K562 (cell line): ENCODE measurements at regions not wholly inside any gene's neighbourhood (a gene's known extent, or its start where the extent isn't known, plus 50 kb on each side); places are given as distances from the start of the nearest gene placed in this dataset.

Experiments used
- ATAC-seq: fragments of 200-7000 bp; cut with Tn5 transposase; 3 replicates; pipeline ENCODE4 v1.9.1; 2020; ENCODE audit warnings: moderate library complexity
- BruUV-seq: library from RNA; stranded (reverse); fragments of 400-500 nt; replicated peaks from 2 replicates; lab custom pipeline; 2021; lab: Mats Ljungman, UMichigan
- CTCF ChIA-PET: fragments of 300-600 bp; formaldehyde crosslinking; extraction: SDS; loops from one replicate; lab custom pipeline; 2021; ENCODE audit warnings: low intra/inter-chr PET ratio; lab: Yijun Ruan, JAX
- POLR2A ChIA-PET: fragments of 300-600, 350-650 bp; sonication (Branson Sonifier 250); formaldehyde crosslinking; extraction: SDS; loops from one replicate; lab custom pipeline; 2021; ENCODE audit warnings: antibody characterized with exemption, inconsistent platforms; lab: Yijun Ruan, JAX
- DNase-seq, 4 experiments: peaks; one replicate each; pipeline versions ENCODE4 v3.0.0 to v3.0.0-alpha.2; 2011 to 2018; ENCODE audit warnings: low spot score in 3 of 4, mixed read lengths in 3 of 4; ENCODE audit errors: extremely low read depth in 1 of 4
- FAIRE-seq: peaks from 2 replicates; lab custom pipeline; 2011; peaks lifted over from hg19 to GRCh38; lab: Jason Lieb, UNC
- H2AFZ ChIP-seq: 2 replicates; pipeline ENCODE4 v1.6.0; 2011; ENCODE audit warnings: low read depth, low read length, control low read depth, inconsistent platforms
- H3K27ac ChIP-seq: fragments of 200-600 bp; 3 replicates; pipeline ENCODE4 v1.8.0; 2011; ENCODE audit warnings: low read depth, mild to moderate bottlenecking, control low read depth, inconsistent platforms, low read length, moderate library complexity, mixed read lengths; ENCODE audit errors: extremely low read depth
- H3K27me3 ChIP-seq, 2 experiments: fragments of 300-600 bp in 1 of 2; 2 replicates in 1 of 2; 3 replicates in 1 of 2; pipeline versions ENCODE4 v1.6.0 to v1.8.0; 2011; ENCODE audit warnings: inconsistent platforms in 2 of 2, low read length in 2 of 2, mild to moderate bottlenecking in 1 of 2, mixed read lengths in 1 of 2, moderate library complexity in 1 of 2; ENCODE audit not compliant: control insufficient read depth in 2 of 2, insufficient read depth in 2 of 2
- H3K36me3 ChIP-seq: fragments of 300-600 bp; 3 replicates; pipeline ENCODE4 v1.8.0; 2011; ENCODE audit warnings: mild to moderate bottlenecking, low read length, inconsistent platforms; ENCODE audit not compliant: control insufficient read depth, insufficient read depth
- H3K4me1 ChIP-seq, 2 experiments: fragments of 200-600 bp in 1 of 2; replicated peaks in 1 of 2; 2 replicates in 1 of 2; 3 replicates in 1 of 2; pipeline versions ENCODE4 v1.5.1 to v1.8.0; 2011; ENCODE audit warnings: inconsistent platforms in 2 of 2, low read length in 2 of 2, mild to moderate bottlenecking in 1 of 2, mixed read lengths in 1 of 2, moderate library complexity in 1 of 2; ENCODE audit not compliant: control insufficient read depth in 2 of 2, insufficient read depth in 2 of 2
- H3K4me2 ChIP-seq: 2 replicates; pipeline ENCODE4 v1.6.1; 2011; ENCODE audit warnings: low read length, control low read depth, inconsistent platforms, mixed read lengths; ENCODE audit not compliant: insufficient read depth
- H3K4me3 ChIP-seq: fragments of 200-600 bp; sonication (generic), shearing (Covaris generic); 2 replicates; pipeline ENCODE4 v1.5.1; 2016; ENCODE audit warnings: control low read depth, inconsistent platforms
- H3K79me2 ChIP-seq: fragments of 200-600 bp; 3 replicates; pipeline ENCODE4 v1.8.0; 2011; ENCODE audit warnings: low read length, inconsistent platforms; ENCODE audit not compliant: control insufficient read depth, insufficient read depth
- H3K9ac ChIP-seq, 2 experiments: 2 replicates each; pipeline versions ENCODE4 v1.6.0 to v1.6.1; 2011; ENCODE audit warnings: low read depth in 2 of 2, low read length in 2 of 2, control low read depth in 1 of 2, inconsistent platforms in 1 of 2, mild to moderate bottlenecking in 1 of 2, mixed read lengths in 1 of 2; ENCODE audit not compliant: insufficient read depth in 1 of 2
- H3K9me1 ChIP-seq: one replicate; pipeline ENCODE4 v1.6.0; 2011; ENCODE audit warnings: inconsistent platforms, mild to moderate bottlenecking, low read length, moderate library complexity; ENCODE audit not compliant: control insufficient read depth, insufficient read depth
- H3K9me3 ChIP-seq: replicated peaks from 2 replicates; pipeline ENCODE4 v1.5.1; 2011; ENCODE audit warnings: low read depth, low read length, inconsistent platforms; ENCODE audit not compliant: control insufficient read depth, insufficient read depth
- H4K20me1 ChIP-seq: replicated peaks from 2 replicates; pipeline ENCODE4 v1.6.1; 2011; ENCODE audit warnings: low read length, inconsistent platforms, mixed read lengths; ENCODE audit not compliant: control insufficient read depth, insufficient read depth
- FOXK2 ChIP-seq, 2 experiments: fragments of 450-650 bp; IDR thresholded peaks in 1 of 2; conservative IDR thresholded peaks in 1 of 2; 2 replicates each; pipeline ENCODE4 v1.6.1; 2016; ENCODE audit warnings: low read depth in 2 of 2, mild to moderate bottlenecking in 1 of 2
- POLR2G ChIP-seq: fragments of 200-400 bp; formaldehyde crosslinking; IDR thresholded peaks from 2 replicates; pipeline ENCODE4 v1.6.1; 2017; ENCODE audit warnings: low read depth, mild to moderate bottlenecking, antibody characterized with exemption, low read length, moderate library complexity
- RBM22 ChIP-seq: fragments of 200-400 bp; formaldehyde crosslinking; IDR thresholded peaks from 2 replicates; pipeline ENCODE4 v1.6.1; 2018; ENCODE audit warnings: low read length, low read depth; ENCODE audit not compliant: poor library complexity, severe bottlenecking
- ZBTB9 ChIP-seq: fragments of 450-650 bp; formaldehyde crosslinking; IDR thresholded peaks from 2 replicates; pipeline ENCODE4 v1.4.0; 2020; ENCODE audit warnings: mild to moderate bottlenecking, moderate library complexity
- WGBS: fragments of 100-300 bp; shearing (Covaris generic); methylation state at CpG from one replicate; pipeline ENCODE4 v1.1.6; 2016; ENCODE audit warnings: low coverage, mixed read lengths; ENCODE audit not compliant: insufficient coverage; ENCODE audit errors: missing lambda C conversion rate; 5-methylcytosine and 5-hydroxymethylcytosine counted together
- in situ Hi-C: fragments of 300-500 bp; cut with MboI; formaldehyde crosslinking; loops from 4 replicates; pipeline ENCODE4 v1.15.0; 2018; ENCODE audit warnings: inconsistent platforms, mixed read lengths
- intact Hi-C: fragments of 100-400 bp; cut with micrococcal nuclease; formaldehyde crosslinking; loops from 2 replicates; pipeline ENCODE4 v1.14.2; 2022

GRCh38 chr19:5237190-5237780 lies 103.3 kb downstream of the PTPRS start:
- DNase-seq (no peak), FAIRE-seq (no peak), ATAC-seq (no peak)
- no peaks in the 10 kb centered on the region for H3K79me2 ChIP-seq
- no peak overlapping the region for H3K4me3 ChIP-seq
- H3K9me1 ChIP-seq = no peaks in the 10 kb centered on the region
- H2AFZ ChIP-seq = no peak overlapping the region
- in situ Hi-C loops (no loop called here), intact Hi-C loops (no loop called here)
- H3K4me2 ChIP-seq = no peak overlapping the region
- TF ChIP-seq RBM22 (peak; percentile 40), ZBTB9 (CRISPR knock-in tag) (peak; percentile 44; the same call in 1 of the 2 replicates), FOXK2 (conservative IDR thresholded peaks at IDR 0.05 in 1 of 2, IDR thresholded peaks at IDR 0.05 in 1 of 2; ENCODE audit: low read depth in 2 of 2) (no peak), POLR2G (peak; percentile 23; the same call in 1 of the 2 replicates)
- H3K9me3 ChIP-seq = no peaks in the 10 kb centered on the region
- no peaks in the 10 kb centered on the region for H4K20me1 ChIP-seq
- no peak overlapping the region for H3K9ac ChIP-seq
- H3K4me1 ChIP-seq = peaks cover 0 to 8% of the 10 kb centered on the region in 2 experiments; a peak in 1 of 5 replicates
- no peak overlapping the region for H3K27ac ChIP-seq
- POLR2A ChIA-PET = no interaction called here
- CTCF ChIA-PET = no interaction called here
- BruUV-seq = no TSS peak
- 93% methylated on average over 24 of the region's 35 CpGs for WGBS
- H3K36me3 ChIP-seq = no peaks in the 10 kb centered on the region
- H3K27me3 ChIP-seq = no peaks in the 10 kb centered on the region
